A549 (cell line): ENCODE measurements at regions not wholly inside any gene's neighbourhood (a gene's known extent, or its start where the extent isn't known, plus 50 kb on each side); places are given as distances from the start of the nearest gene placed in this dataset.

Experiments used
- ATAC-seq, 2 experiments: fragments of 200-7000 bp in 1 of 2; fragments of >200 bp in 1 of 2; cut with Nextera tagmentation in 1 of 2; cut with Tn5 transposase in 1 of 2; 3 replicates each; pipeline versions ENCODE4 v1.8.0 to v1.9.1; 2018 to 2020; ENCODE audit warnings: mild to moderate bottlenecking in 1 of 2, moderate library complexity in 1 of 2
- CTCF ChIA-PET: fragments of 300-600 bp; sonication (Branson Sonifier 250); formaldehyde crosslinking; extraction: SDS; loops from one replicate; lab custom pipeline; 2021; ENCODE audit warnings: antibody characterized with exemption, inconsistent platforms; lab: Yijun Ruan, JAX
- POLR2A ChIA-PET: fragments of 350-600 bp; formaldehyde crosslinking; extraction: SDS; loops from one replicate; lab custom pipeline; 2021; ENCODE audit warnings: antibody characterized with exemption, inconsistent platforms; lab: Yijun Ruan, JAX
- DNase-seq, 2 experiments: peaks; one replicate each; pipeline versions ENCODE4 v3.0.0 to v3.0.0-alpha.2; 2011 to 2016; ENCODE audit warnings: low read depth in 1 of 2, low spot score in 1 of 2
- FAIRE-seq: peaks from 2 replicates; lab custom pipeline; 2011; peaks lifted over from hg19 to GRCh38; lab: Jason Lieb, UNC
- H3K27ac ChIP-seq, 2 experiments: fragments of >200 bp; sonication (Bioruptor Twin); formaldehyde crosslinking; 3 replicates each; pipeline ENCODE4 v1.5.1; 2016 to 2017
- H3K4me1 ChIP-seq: fragments of >200 bp; sonication (Bioruptor Twin); formaldehyde crosslinking; 3 replicates; pipeline ENCODE4 v1.6.1; 2016
- H3K4me2 ChIP-seq: fragments of >200 bp; sonication (Bioruptor Twin); formaldehyde crosslinking; 3 replicates; pipeline ENCODE4 v1.6.1; 2016
- H3K4me3 ChIP-seq: fragments of >200 bp; sonication (Bioruptor Twin); formaldehyde crosslinking; 3 replicates; pipeline ENCODE4 v1.5.1; 2016
- H3K9me3 ChIP-seq: fragments of >200 bp; sonication (Bioruptor Twin); formaldehyde crosslinking; 3 replicates; pipeline ENCODE4 v1.6.1; 2016
- ATOH8 ChIP-seq: fragments of 250-450 bp; sonication (Bioruptor Pico); IDR thresholded peaks from 2 replicates; pipeline ENCODE4 v1.5.0; 2020; ENCODE audit warnings: low read depth, mild to moderate bottlenecking, moderate library complexity
- BHLHE40 ChIP-seq: IDR thresholded peaks from 2 replicates; pipeline ENCODE4 v1.6.1; 2012; ENCODE audit warnings: low read depth, low read length, inconsistent platforms
- CEBPB ChIP-seq, 2 experiments: fragments of >200 bp in 1 of 2; sonication (Bioruptor Twin) in 1 of 2; formaldehyde crosslinking in 1 of 2; IDR thresholded peaks; 2 replicates each; pipeline ENCODE4 v1.6.1; 2012 to 2016
- CHD2 ChIP-seq: fragments of 150-350 bp; IDR thresholded peaks from 2 replicates; pipeline ENCODE4 v1.6.1; 2014; ENCODE audit warnings: low read length; ENCODE audit not compliant: partially characterized antibody
- CHD4 ChIP-seq: fragments of 200-600 bp; sonication (generic); IDR thresholded peaks from 2 replicates; pipeline ENCODE4 v1.6.1; 2016; ENCODE audit warnings: antibody characterized with exemption, mild to moderate bottlenecking, borderline replicate concordance
- EHF ChIP-seq: fragments of 250-450 bp; sonication (Bioruptor Pico); IDR thresholded peaks from 2 replicates; pipeline ENCODE4 v1.5.0; 2020; ENCODE audit warnings: mild to moderate bottlenecking
- EHMT2 ChIP-seq: fragments of 200-600 bp; sonication (generic); IDR thresholded peaks from 2 replicates; pipeline ENCODE4 v1.6.1; 2016; ENCODE audit warnings: antibody characterized with exemption, low read depth, mild to moderate bottlenecking, moderate library complexity
- FOSB ChIP-seq: fragments of 250-450 bp; sonication (Bioruptor Pico); IDR thresholded peaks from 2 replicates; pipeline ENCODE4 v1.5.0; 2020; ENCODE audit warnings: mild to moderate bottlenecking, moderate library complexity
- HDAC2 ChIP-seq: fragments of 200-600 bp; sonication (generic); IDR thresholded peaks from 2 replicates; pipeline ENCODE4 v1.6.1; 2016
- HEYL ChIP-seq: fragments of 250-450 bp; sonication (Bioruptor Pico); IDR thresholded peaks from 2 replicates; pipeline ENCODE4 v1.8.0; 2021; ENCODE audit warnings: mild to moderate bottlenecking, moderate library complexity
- HOXA7 ChIP-seq: fragments of 250-450 bp; sonication (Bioruptor Pico); IDR thresholded peaks from 2 replicates; pipeline ENCODE4 v1.5.0; 2020; ENCODE audit warnings: mild to moderate bottlenecking, moderate library complexity
- KDM1A ChIP-seq: fragments of 200-600 bp; sonication (generic); IDR thresholded peaks from 2 replicates; pipeline ENCODE4 v1.6.1; 2016; ENCODE audit warnings: low read depth, mild to moderate bottlenecking
- KDM5A ChIP-seq: fragments of 200-600 bp; sonication (generic); IDR thresholded peaks from 2 replicates; pipeline ENCODE4 v1.6.1; 2016; ENCODE audit warnings: antibody characterized with exemption, mild to moderate bottlenecking
- MAZ ChIP-seq: fragments of 150-350 bp; IDR thresholded peaks from 2 replicates; pipeline ENCODE4 v1.6.1; 2014; ENCODE audit warnings: antibody characterized with exemption, low read depth, low read length, borderline replicate concordance
- MYC ChIP-seq: IDR thresholded peaks from 2 replicates; pipeline ENCODE4 v1.6.1; 2012; ENCODE audit warnings: mild to moderate bottlenecking, inconsistent platforms, low read length, improper control_type of control experiment, borderline replicate concordance
- PHF8 ChIP-seq: fragments of 200-600 bp; sonication (generic); IDR thresholded peaks from 2 replicates; pipeline ENCODE4 v1.6.1; 2016; ENCODE audit warnings: low read depth, mild to moderate bottlenecking, antibody characterized with exemption, moderate library complexity, borderline replicate concordance
- RAD21 ChIP-seq, 2 experiments: fragments of >200 bp in 1 of 2; sonication (Bioruptor Twin) in 1 of 2; formaldehyde crosslinking in 1 of 2; IDR thresholded peaks in 1 of 2; conservative IDR thresholded peaks in 1 of 2; 2 replicates in 1 of 2; 3 replicates in 1 of 2; pipeline ENCODE4 v1.6.1; 2012 to 2018; ENCODE audit warnings: inconsistent platforms in 1 of 2
- RARB ChIP-seq: fragments of 250-450 bp; sonication (Bioruptor Pico); IDR thresholded peaks from 2 replicates; pipeline ENCODE4 v1.8.0; 2021; ENCODE audit warnings: mild to moderate bottlenecking, moderate library complexity
- RCOR1 ChIP-seq: fragments of 150-350 bp; IDR thresholded peaks from 2 replicates; pipeline ENCODE4 v1.6.1; 2014; ENCODE audit warnings: antibody characterized with exemption, low read length, low read depth
- REST ChIP-seq: fragments of 200-600 bp; sonication (generic); IDR thresholded peaks from 2 replicates; pipeline ENCODE4 v1.6.1; 2016; ENCODE audit warnings: antibody characterized with exemption, mild to moderate bottlenecking, moderate library complexity
- RNF2 ChIP-seq: fragments of 200-600 bp; sonication (generic); IDR thresholded peaks from 2 replicates; pipeline ENCODE4 v1.6.1; 2016; ENCODE audit warnings: low read depth, mild to moderate bottlenecking, antibody characterized with exemption, moderate library complexity, borderline replicate concordance
- SMC3 ChIP-seq: fragments of >200 bp; sonication (Bioruptor Twin); formaldehyde crosslinking; IDR thresholded peaks from 3 replicates; pipeline ENCODE4 v1.6.1; 2018; ENCODE audit warnings: inconsistent platforms
- SREBF2 ChIP-seq: fragments of 450-650 bp; IDR thresholded peaks from 2 replicates; pipeline ENCODE4 v1.6.1; 2014; ENCODE audit warnings: mild to moderate bottlenecking, moderate library complexity
- WGBS: methylation state at CpG from one replicate; pipeline ENCODE4 v1.1.6; 2017; ENCODE audit errors: missing lambda C conversion rate; 5-methylcytosine and 5-hydroxymethylcytosine counted together
- TF ChIP-seq, protein P1 (sequence below): fragments of >200 bp; sonication (Bioruptor Twin); formaldehyde crosslinking; IDR thresholded peaks from 2 replicates; pipeline ENCODE4 v1.6.1; 2016

DNA sequence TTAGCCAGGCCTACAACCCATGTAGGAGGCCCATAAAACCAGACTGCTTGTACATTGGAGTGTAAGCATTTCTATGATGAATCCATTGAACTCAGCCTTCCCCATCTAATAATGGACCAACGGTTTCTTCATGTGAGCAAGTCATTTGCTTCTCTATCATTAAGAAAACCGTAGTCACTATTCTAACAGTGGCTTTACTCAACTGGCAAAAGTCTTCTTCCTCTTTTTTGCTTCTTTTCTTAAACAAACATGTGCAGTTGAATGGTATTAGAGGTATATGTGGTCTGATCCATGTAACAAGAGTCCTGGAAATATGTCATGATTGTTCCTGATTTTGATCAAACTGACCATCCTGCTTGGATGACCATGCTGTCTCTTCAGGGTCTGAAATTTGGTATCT is 132.4 kb upstream of the STXBP5 start (continued):
- TF ChIP-seq, protein P1, sequence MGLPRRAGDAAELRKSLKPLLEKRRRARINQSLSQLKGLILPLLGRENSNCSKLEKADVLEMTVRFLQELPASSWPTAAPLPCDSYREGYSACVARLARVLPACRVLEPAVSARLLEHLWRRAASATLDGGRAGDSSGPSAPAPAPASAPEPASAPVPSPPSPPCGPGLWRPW, result no peak
- TF ChIP-seq SMC3, result no peak
- TF ChIP-seq RCOR1, result no peak
- no peak for TF ChIP-seq HEYL (CRISPR knock-in tag)
- no peak for TF ChIP-seq REST

DNA sequence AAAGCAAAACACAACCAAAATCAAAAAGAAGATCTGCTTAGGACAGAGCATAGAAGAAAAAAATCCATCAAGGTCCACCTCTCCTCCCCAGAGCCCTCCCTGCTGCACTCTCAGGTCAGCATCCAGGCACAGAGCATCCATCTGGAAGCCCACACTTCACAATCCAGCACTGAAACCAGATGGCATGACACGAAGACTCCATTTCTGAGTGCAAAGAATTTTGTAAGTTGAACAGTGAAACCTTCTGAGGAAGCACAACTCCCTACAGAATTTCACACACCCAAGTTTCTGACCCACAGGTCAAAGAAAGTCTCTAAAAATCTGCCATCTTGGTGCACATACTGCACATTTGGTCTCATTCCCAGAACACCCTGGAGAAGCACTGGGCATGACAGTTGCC is 128.8 kb upstream of the STXBP5 start:
- no peaks in the 10 kb centered on the region for H3K9me3 ChIP-seq
- TF ChIP-seq HOXA7 (CRISPR knock-in tag) (no peak), RARB (no peak), KDM5A (no peak), HDAC2 (no peak), BHLHE40 (no peak), EHF (CRISPR knock-in tag) (no peak), MYC (no peak), REST (no peak), PHF8 (no peak), CEBPB (IDR thresholded peaks at IDR 0.05) (no peak), HEYL (CRISPR knock-in tag) (no peak), SREBF2 (no peak), MAZ (no peak), RNF2 (no peak), CHD2 (no peak), KDM1A (no peak), FOSB (CRISPR knock-in tag) (no peak)
- TF ChIP-seq, all 56 proteins: peak for 0
- DNase-seq, result no peak
- no peaks in the 10 kb centered on the region for H3K4me1 ChIP-seq
- H3K27ac ChIP-seq, result no peak overlapping the region
- ChIA-PET POLR2A (no interaction called here), CTCF (no interaction called here)
- FAIRE-seq, result no peak
- H3K4me3 ChIP-seq, result no peak overlapping the region
- WGBS, result 79% methylated on average over 1 of the region's 1 CpG
- H3K4me2 ChIP-seq, result no peak overlapping the region
- no peak for ATAC-seq

DNA sequence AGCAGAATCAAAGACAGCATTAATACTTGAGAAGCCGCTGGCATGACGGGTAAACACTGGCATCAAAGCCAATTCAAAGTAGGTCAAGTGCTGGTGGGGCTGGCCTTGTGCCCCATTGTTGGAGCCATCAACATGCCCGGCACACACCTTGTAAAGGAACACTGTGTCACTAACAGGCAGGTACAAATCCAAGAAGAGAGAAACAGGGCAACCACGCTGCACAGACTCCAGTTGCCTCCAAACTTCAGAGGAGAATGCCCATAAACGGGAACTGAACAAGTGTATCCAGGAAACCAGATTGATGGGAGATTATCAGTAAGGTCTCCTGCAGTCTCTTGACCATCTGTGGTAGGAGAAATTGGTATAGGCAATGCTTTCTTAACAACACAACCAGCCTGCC is 127.0 kb upstream of the STXBP5 start:
- H3K27ac ChIP-seq, result no peak overlapping the region
- 81% methylated on average over 5 of the region's 5 CpGs for WGBS
- H3K9me3 ChIP-seq, result no peaks in the 10 kb centered on the region
- ATAC-seq (no peak), DNase-seq (no peak), FAIRE-seq (no peak)
- no peaks in the 10 kb centered on the region for H3K4me1 ChIP-seq
- ChIA-PET CTCF (no interaction called here), POLR2A (no interaction called here)
- H3K4me3 ChIP-seq, result no peak overlapping the region
- H3K4me2 ChIP-seq, result no peak overlapping the region
- TF ChIP-seq PHF8 (no peak), RAD21 (conservative IDR thresholded peaks at IDR 0.05 in 1 of 2, IDR thresholded peaks at IDR 0.05 in 1 of 2) (no peak), SREBF2 (no peak), EHF (CRISPR knock-in tag) (no peak), ATOH8 (CRISPR knock-in tag) (no peak), CHD4 (no peak), EHMT2 (no peak)
